SK-N-SH (cell line): ENCODE measurements at regions not wholly inside any gene's neighbourhood (a gene's known extent, or its start where the extent isn't known, plus 50 kb on each side); places are given as distances from the start of the nearest gene placed in this dataset.

Source experiments
- CTCF ChIP-seq: fragments of 200-600 bp; sonication (generic); IDR thresholded peaks from 2 replicates; pipeline ENCODE4 v1.6.1; 2017; ENCODE audit warnings: antibody characterized with exemption, mild to moderate bottlenecking, moderate library complexity
- EZH2phosphoT487 ChIP-seq: fragments of 200-600 bp; sonication (generic); IDR thresholded peaks from 2 replicates; pipeline ENCODE4 v1.6.1; 2017; ENCODE audit warnings: low read depth, mixed run types, mild to moderate bottlenecking, antibody characterized with exemption, moderate library complexity, borderline replicate concordance
- FOXJ3 ChIP-seq: sonication (generic); formaldehyde crosslinking; IDR thresholded peaks from 2 replicates; pipeline ENCODE4 v1.5.1; 2020; ENCODE audit warnings: mild to moderate bottlenecking, missing genetic modification reagents
- MAX ChIP-seq: IDR thresholded peaks from 2 replicates; pipeline ENCODE4 v1.4.0; 2012; ENCODE audit warnings: low read depth
- SIN3A ChIP-seq: IDR thresholded peaks from 2 replicates; pipeline ENCODE4 v1.6.1; 2012; ENCODE audit warnings: low read depth, mild to moderate bottlenecking, low read length, moderate library complexity, borderline replicate concordance
- SMC3 ChIP-seq: IDR thresholded peaks from 2 replicates; pipeline ENCODE4 v1.6.1; 2012; ENCODE audit warnings: low read depth, low read length, improper control_type of control experiment
- ZBTB33 ChIP-seq: IDR thresholded peaks from 2 replicates; pipeline ENCODE4 v1.4.0; 2012; ENCODE audit warnings: low read depth, borderline replicate concordance

GRCh38 chr7:34389332-34390078 is 268.5 kb upstream of the NPSR1 start:
- no peak for TF ChIP-seq SIN3A
- peak; percentile 17; the same call in 1 of the 2 replicates for TF ChIP-seq CTCF
- no peak for TF ChIP-seq FOXJ3 (CRISPR knock-in tag)
- TF ChIP-seq ZBTB33, result no peak
- no peak for TF ChIP-seq SMC3
- no peak for TF ChIP-seq MAX
- no peak for TF ChIP-seq EZH2phosphoT487
